ENCODE measurements at regions not wholly inside any gene's neighbourhood (a gene's known extent, or its start where the extent isn't known, plus 50 kb on each side); places are given as distances from the start of the nearest gene placed in this dataset.

DNA sequence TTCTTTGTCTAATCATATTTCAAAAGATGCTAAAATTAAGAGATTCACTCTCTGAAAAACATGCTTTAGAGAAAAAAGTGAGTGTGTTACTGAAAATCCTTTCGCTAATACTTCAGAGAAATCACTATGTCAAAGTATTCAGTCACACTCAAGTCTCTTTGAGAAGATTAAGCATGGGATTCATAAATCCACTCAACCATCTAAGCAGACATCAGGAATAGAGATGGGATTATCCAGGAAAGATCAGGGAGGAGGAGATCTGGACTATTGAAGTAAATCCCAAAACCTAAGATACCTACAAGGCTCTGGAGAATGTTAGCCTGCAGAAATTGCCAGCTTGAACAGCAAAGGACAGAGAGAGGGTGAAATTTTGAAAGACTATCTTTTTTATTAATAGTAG lies 317.2 kb upstream of the ACO1 start:
- TF ChIP-seq CTCF (IDR thresholded peaks at IDR 0.05) (no peak), POLR2A (IDR thresholded peaks at IDR 0.05) (no peak)
